K562 (cell line): ENCODE measurements at regions not wholly inside any gene's neighbourhood (a gene's known extent, or its start where the extent isn't known, plus 50 kb on each side); places are given as distances from the start of the nearest gene placed in this dataset.

ENCODE experiments used
- ATAC-seq: fragments of 200-7000 bp; cut with Tn5 transposase; 3 replicates; pipeline ENCODE4 v1.9.1; 2020; ENCODE audit warnings: moderate library complexity
- BruUV-seq: library from RNA; stranded (reverse); fragments of 400-500 nt; replicated peaks from 2 replicates; lab custom pipeline; 2021; lab: Mats Ljungman, UMichigan
- CTCF ChIA-PET: fragments of 300-600 bp; formaldehyde crosslinking; extraction: SDS; loops from one replicate; lab custom pipeline; 2021; ENCODE audit warnings: low intra/inter-chr PET ratio; lab: Yijun Ruan, JAX
- POLR2A ChIA-PET: fragments of 300-600, 350-650 bp; sonication (Branson Sonifier 250); formaldehyde crosslinking; extraction: SDS; loops from one replicate; lab custom pipeline; 2021; ENCODE audit warnings: antibody characterized with exemption, inconsistent platforms; lab: Yijun Ruan, JAX
- DNase-seq, 4 experiments: peaks; one replicate each; pipeline versions ENCODE4 v3.0.0 to v3.0.0-alpha.2; 2011 to 2018; ENCODE audit warnings: low spot score in 3 of 4, mixed read lengths in 3 of 4; ENCODE audit errors: extremely low read depth in 1 of 4
- FAIRE-seq: peaks from 2 replicates; lab custom pipeline; 2011; peaks lifted over from hg19 to GRCh38; lab: Jason Lieb, UNC
- H2AFZ ChIP-seq: 2 replicates; pipeline ENCODE4 v1.6.0; 2011; ENCODE audit warnings: low read depth, low read length, control low read depth, inconsistent platforms
- H3K27ac ChIP-seq: fragments of 200-600 bp; 3 replicates; pipeline ENCODE4 v1.8.0; 2011; ENCODE audit warnings: low read depth, mild to moderate bottlenecking, control low read depth, inconsistent platforms, low read length, moderate library complexity, mixed read lengths; ENCODE audit errors: extremely low read depth
- H3K27me3 ChIP-seq, 2 experiments: fragments of 300-600 bp in 1 of 2; 2 replicates in 1 of 2; 3 replicates in 1 of 2; pipeline versions ENCODE4 v1.6.0 to v1.8.0; 2011; ENCODE audit warnings: inconsistent platforms in 2 of 2, low read length in 2 of 2, mild to moderate bottlenecking in 1 of 2, mixed read lengths in 1 of 2, moderate library complexity in 1 of 2; ENCODE audit not compliant: control insufficient read depth in 2 of 2, insufficient read depth in 2 of 2
- H3K36me3 ChIP-seq: fragments of 300-600 bp; 3 replicates; pipeline ENCODE4 v1.8.0; 2011; ENCODE audit warnings: mild to moderate bottlenecking, low read length, inconsistent platforms; ENCODE audit not compliant: control insufficient read depth, insufficient read depth
- H3K4me1 ChIP-seq, 2 experiments: fragments of 200-600 bp in 1 of 2; replicated peaks in 1 of 2; 2 replicates in 1 of 2; 3 replicates in 1 of 2; pipeline versions ENCODE4 v1.5.1 to v1.8.0; 2011; ENCODE audit warnings: inconsistent platforms in 2 of 2, low read length in 2 of 2, mild to moderate bottlenecking in 1 of 2, mixed read lengths in 1 of 2, moderate library complexity in 1 of 2; ENCODE audit not compliant: control insufficient read depth in 2 of 2, insufficient read depth in 2 of 2
- H3K4me2 ChIP-seq: 2 replicates; pipeline ENCODE4 v1.6.1; 2011; ENCODE audit warnings: low read length, control low read depth, inconsistent platforms, mixed read lengths; ENCODE audit not compliant: insufficient read depth
- H3K4me3 ChIP-seq: fragments of 200-600 bp; sonication (generic), shearing (Covaris generic); 2 replicates; pipeline ENCODE4 v1.5.1; 2016; ENCODE audit warnings: control low read depth, inconsistent platforms
- H3K79me2 ChIP-seq: fragments of 200-600 bp; 3 replicates; pipeline ENCODE4 v1.8.0; 2011; ENCODE audit warnings: low read length, inconsistent platforms; ENCODE audit not compliant: control insufficient read depth, insufficient read depth
- H3K9ac ChIP-seq, 2 experiments: 2 replicates each; pipeline versions ENCODE4 v1.6.0 to v1.6.1; 2011; ENCODE audit warnings: low read depth in 2 of 2, low read length in 2 of 2, control low read depth in 1 of 2, inconsistent platforms in 1 of 2, mild to moderate bottlenecking in 1 of 2, mixed read lengths in 1 of 2; ENCODE audit not compliant: insufficient read depth in 1 of 2
- H3K9me1 ChIP-seq: one replicate; pipeline ENCODE4 v1.6.0; 2011; ENCODE audit warnings: inconsistent platforms, mild to moderate bottlenecking, low read length, moderate library complexity; ENCODE audit not compliant: control insufficient read depth, insufficient read depth
- H3K9me3 ChIP-seq: replicated peaks from 2 replicates; pipeline ENCODE4 v1.5.1; 2011; ENCODE audit warnings: low read depth, low read length, inconsistent platforms; ENCODE audit not compliant: control insufficient read depth, insufficient read depth
- H4K20me1 ChIP-seq: replicated peaks from 2 replicates; pipeline ENCODE4 v1.6.1; 2011; ENCODE audit warnings: low read length, inconsistent platforms, mixed read lengths; ENCODE audit not compliant: control insufficient read depth, insufficient read depth
- ADNP ChIP-seq: fragments of 200-800 bp; sonication (Bioruptor generic); IDR thresholded peaks from 2 replicates; pipeline ENCODE4 v1.6.1; 2016; ENCODE audit warnings: missing genetic modification characterization, missing compliant biosample characterization
- ZNF561 ChIP-seq: fragments of 450-650 bp; formaldehyde crosslinking; conservative IDR thresholded peaks from 2 replicates; pipeline ENCODE4 v1.4.0; 2020; ENCODE audit warnings: mild to moderate bottlenecking, moderate library complexity
- WGBS: fragments of 100-300 bp; shearing (Covaris generic); methylation state at CpG from one replicate; pipeline ENCODE4 v1.1.6; 2016; ENCODE audit warnings: low coverage, mixed read lengths; ENCODE audit not compliant: insufficient coverage; ENCODE audit errors: missing lambda C conversion rate; 5-methylcytosine and 5-hydroxymethylcytosine counted together
- in situ Hi-C: fragments of 300-500 bp; cut with MboI; formaldehyde crosslinking; loops from 4 replicates; pipeline ENCODE4 v1.15.0; 2018; ENCODE audit warnings: inconsistent platforms, mixed read lengths
- intact Hi-C: fragments of 100-400 bp; cut with micrococcal nuclease; formaldehyde crosslinking; loops from 2 replicates; pipeline ENCODE4 v1.14.2; 2022
- TF ChIP-seq, protein P1 (sequence below), 2 experiments: fragments of 450-650 bp; conservative IDR thresholded peaks; 2 replicates each; pipeline ENCODE4 v1.6.1; 2017; ENCODE audit warnings: mild to moderate bottlenecking in 2 of 2, moderate library complexity in 2 of 2

DNA sequence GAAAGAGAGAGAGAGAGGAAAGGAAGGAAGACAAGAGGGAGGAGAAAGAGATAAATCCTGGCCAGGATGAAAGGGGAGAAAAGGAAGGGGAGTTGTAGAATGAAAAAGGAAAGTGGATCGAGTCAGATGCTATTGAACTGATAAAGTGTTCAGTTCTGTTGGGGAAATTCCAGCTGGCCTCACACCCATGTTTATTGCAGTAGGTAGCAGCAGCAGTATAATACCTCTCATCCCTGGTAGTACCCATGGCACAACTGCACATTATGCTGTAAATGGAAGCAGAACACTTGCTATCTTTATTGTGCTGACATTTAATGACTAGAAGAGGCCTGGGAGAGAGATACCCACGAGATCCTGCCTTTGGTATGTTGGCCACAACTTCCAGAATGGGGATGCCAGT, 178.1 kb downstream of the EVX1 start (continued):
- TF ChIP-seq, protein P1, sequence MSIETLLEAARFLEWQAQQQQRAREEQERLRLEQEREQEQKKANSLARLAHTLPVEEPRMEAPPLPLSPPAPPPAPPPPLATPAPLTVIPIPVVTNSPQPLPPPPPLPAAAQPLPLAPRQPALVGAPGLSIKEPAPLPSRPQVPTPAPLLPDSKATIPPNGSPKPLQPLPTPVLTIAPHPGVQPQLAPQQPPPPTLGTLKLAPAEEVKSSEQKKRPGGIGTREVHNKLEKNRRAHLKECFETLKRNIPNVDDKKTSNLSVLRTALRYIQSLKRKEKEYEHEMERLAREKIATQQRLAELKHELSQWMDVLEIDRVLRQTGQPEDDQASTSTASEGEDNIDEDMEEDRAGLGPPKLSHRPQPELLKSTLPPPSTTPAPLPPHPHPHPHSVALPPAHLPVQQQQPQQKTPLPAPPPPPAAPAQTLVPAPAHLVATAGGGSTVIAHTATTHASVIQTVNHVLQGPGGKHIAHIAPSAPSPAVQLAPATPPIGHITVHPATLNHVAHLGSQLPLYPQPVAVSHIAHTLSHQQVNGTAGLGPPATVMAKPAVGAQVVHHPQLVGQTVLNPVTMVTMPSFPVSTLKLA (conservative IDR thresholded peaks at IDR 0.05) = no peak

DNA sequence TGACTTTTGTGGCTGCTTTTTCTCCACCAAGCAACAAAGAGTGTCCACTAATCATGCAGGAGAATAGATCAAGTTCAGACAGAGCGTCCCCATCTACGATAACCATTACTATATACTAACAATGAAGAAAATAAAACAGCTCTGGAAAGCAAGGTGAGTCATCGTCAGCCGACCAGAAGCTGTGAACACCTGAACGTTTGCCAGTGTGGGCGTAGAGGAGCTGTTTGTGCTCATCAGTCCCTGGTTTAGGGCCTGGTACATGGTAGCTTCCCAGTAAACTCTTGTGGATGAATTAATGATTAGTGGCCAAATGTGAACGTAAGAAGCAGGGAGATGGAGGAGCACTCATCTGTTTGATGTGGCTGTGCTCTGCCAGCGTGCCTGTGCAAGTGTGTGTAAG, 180.7 kb downstream of the EVX1 start:
- 15% methylated on average over 8 of the region's 8 CpGs for WGBS
- H3K9me1 ChIP-seq = no peaks in the 10 kb centered on the region
- ChIA-PET POLR2A (no interaction called here), CTCF (no interaction called here)
- DNase-seq = no peak
- H3K9ac ChIP-seq = no peak overlapping the region
- no peak overlapping the region for H3K4me2 ChIP-seq
- H4K20me1 ChIP-seq = no peaks in the 10 kb centered on the region
- H3K36me3 ChIP-seq = no peaks in the 10 kb centered on the region
- TF ChIP-seq ZNF561 (CRISPR knock-in tag) = no peak
- no peak for TF ChIP-seq ADNP (tag)
- no peak overlapping the region for H3K4me3 ChIP-seq
- no peak overlapping the region for H3K27ac ChIP-seq
- no peaks in the 10 kb centered on the region for H3K4me1 ChIP-seq
- ATAC-seq = no peak
- no peak for FAIRE-seq
- no peaks in the 10 kb centered on the region; the same call in 1 of the 2 replicates for H3K9me3 ChIP-seq
- H2AFZ ChIP-seq = no peak overlapping the region
- in situ Hi-C loops (no loop called here), intact Hi-C loops (no loop called here)
- H3K79me2 ChIP-seq = no peaks in the 10 kb centered on the region
- no TSS peak for BruUV-seq
- H3K27me3 ChIP-seq = peaks cover 0 to 5% of the 10 kb centered on the region in 2 experiments; a peak in 2 of 5 replicates
